SK-N-SH treated with all-trans-retinoic acid at 6 μM for 48 hours (cell line): ENCODE measurements at regions not wholly inside any gene's neighbourhood (a gene's known extent, or its start where the extent isn't known, plus 50 kb on each side); places are given as distances from the start of the nearest gene placed in this dataset.

Source experiments
- ATAC-seq: fragments of 200-7000 bp; cut with Tn5 transposase; 3 replicates; pipeline ENCODE4 v1.9.1; 2020; ENCODE audit warnings: mild to moderate bottlenecking, moderate library complexity
- ARNTL ChIP-seq: fragments of 450-650 bp; formaldehyde crosslinking; IDR thresholded peaks from 2 replicates; pipeline ENCODE4 v1.5.0; 2020; ENCODE audit warnings: low read depth, mild to moderate bottlenecking, moderate library complexity, borderline replicate concordance
- BACH2 ChIP-seq: fragments of 250-450 bp; sonication (Bioruptor Pico); IDR thresholded peaks from 2 replicates; pipeline ENCODE4 v1.9.0; 2021; ENCODE audit warnings: mild to moderate bottlenecking, borderline replicate concordance
- CREB5 ChIP-seq: fragments of 250-450 bp; sonication (Bioruptor Pico); IDR thresholded peaks from 2 replicates; pipeline ENCODE4 v1.5.1; 2020; ENCODE audit warnings: low read depth, mild to moderate bottlenecking, moderate library complexity
- CSDC2 ChIP-seq: fragments of 250-450 bp; sonication (Bioruptor Pico); IDR thresholded peaks from 2 replicates; pipeline ENCODE4 v1.5.0; 2020; ENCODE audit warnings: mild to moderate bottlenecking, moderate library complexity
- CSRNP3 ChIP-seq: fragments of 250-450 bp; sonication (Bioruptor Pico); IDR thresholded peaks from 2 replicates; pipeline ENCODE4 v1.5.1; 2021; ENCODE audit warnings: mild to moderate bottlenecking, moderate library complexity
- ESRRG ChIP-seq: fragments of 250-450 bp; sonication (Bioruptor Pico); IDR thresholded peaks from 2 replicates; pipeline ENCODE4 v1.6.1; 2021; ENCODE audit warnings: mild to moderate bottlenecking
- GLIS3 ChIP-seq: fragments of 250-450 bp; sonication (Bioruptor Pico); IDR thresholded peaks from 2 replicates; pipeline ENCODE4 v1.5.0; 2020; ENCODE audit warnings: mild to moderate bottlenecking, moderate library complexity
- ISL1 ChIP-seq: fragments of 250-450 bp; sonication (Bioruptor Pico); IDR thresholded peaks from 2 replicates; pipeline ENCODE4 v2.1.2; 2022; ENCODE audit warnings: mild to moderate bottlenecking, moderate library complexity
- OSR1 ChIP-seq: fragments of 250-450 bp; sonication (Bioruptor Pico); IDR thresholded peaks from 2 replicates; pipeline ENCODE4 v1.8.0; 2022; ENCODE audit warnings: moderate library complexity, mild to moderate bottlenecking, inconsistent platforms
- POU6F1 ChIP-seq: fragments of 250-450 bp; sonication (Bioruptor Pico); IDR thresholded peaks from 2 replicates; pipeline ENCODE4 v1.8.0; 2021; ENCODE audit warnings: low read depth, mild to moderate bottlenecking, moderate library complexity, borderline replicate concordance
- PPARA ChIP-seq: fragments of 250-450 bp; sonication (Bioruptor Pico); IDR thresholded peaks from 2 replicates; pipeline ENCODE4 v1.5.0; 2020; ENCODE audit warnings: mild to moderate bottlenecking, borderline replicate concordance
- RARB ChIP-seq: fragments of 250-450 bp; sonication (Bioruptor Pico); IDR thresholded peaks from 2 replicates; pipeline ENCODE4 v1.8.0; 2021; ENCODE audit warnings: mild to moderate bottlenecking, moderate library complexity
- TCF4 ChIP-seq: fragments of 250-450 bp; sonication (Bioruptor Pico); IDR thresholded peaks from 2 replicates; pipeline ENCODE4 v1.8.0; 2021; ENCODE audit warnings: mild to moderate bottlenecking, moderate library complexity, borderline replicate concordance
- TOX ChIP-seq: fragments of 250-450 bp; sonication (Bioruptor Pico); IDR thresholded peaks from 2 replicates; pipeline ENCODE4 v1.8.0; 2021; ENCODE audit warnings: mild to moderate bottlenecking, moderate library complexity, borderline replicate concordance
- ZC3H10 ChIP-seq: fragments of 250-450 bp; sonication (Bioruptor Pico); IDR thresholded peaks from 2 replicates; pipeline ENCODE4 v1.5.1; 2021; ENCODE audit warnings: mild to moderate bottlenecking, moderate library complexity
- ZFP3 ChIP-seq: fragments of 250-450 bp; sonication (Bioruptor Pico); IDR thresholded peaks from 2 replicates; pipeline ENCODE4 v1.5.0; 2020; ENCODE audit warnings: mild to moderate bottlenecking, moderate library complexity
- ZFP30 ChIP-seq: fragments of 450-650 bp; formaldehyde crosslinking; IDR thresholded peaks from 2 replicates; pipeline ENCODE4 v1.5.0; 2022; ENCODE audit warnings: mild to moderate bottlenecking, moderate library complexity
- ZNF70 ChIP-seq: fragments of 450-650 bp; formaldehyde crosslinking; IDR thresholded peaks from 2 replicates; pipeline ENCODE4 v1.5.0; 2020; ENCODE audit warnings: mild to moderate bottlenecking, moderate library complexity
- ZNF8 ChIP-seq: fragments of 450-650 bp; formaldehyde crosslinking; IDR thresholded peaks from 2 replicates; pipeline ENCODE4 v1.5.0; 2020; ENCODE audit warnings: mild to moderate bottlenecking, moderate library complexity
- TF ChIP-seq, protein P1 (sequence below): fragments of 250-450 bp; sonication (Bioruptor Pico); IDR thresholded peaks from 2 replicates; pipeline ENCODE4 v1.8.0; 2020; ENCODE audit warnings: mild to moderate bottlenecking, moderate library complexity, borderline replicate concordance
- TF ChIP-seq, protein P2 (sequence below): fragments of 250-450 bp; sonication (Bioruptor Pico); IDR thresholded peaks from 2 replicates; pipeline ENCODE4 v1.5.0; 2020; ENCODE audit warnings: mild to moderate bottlenecking, moderate library complexity

DNA sequence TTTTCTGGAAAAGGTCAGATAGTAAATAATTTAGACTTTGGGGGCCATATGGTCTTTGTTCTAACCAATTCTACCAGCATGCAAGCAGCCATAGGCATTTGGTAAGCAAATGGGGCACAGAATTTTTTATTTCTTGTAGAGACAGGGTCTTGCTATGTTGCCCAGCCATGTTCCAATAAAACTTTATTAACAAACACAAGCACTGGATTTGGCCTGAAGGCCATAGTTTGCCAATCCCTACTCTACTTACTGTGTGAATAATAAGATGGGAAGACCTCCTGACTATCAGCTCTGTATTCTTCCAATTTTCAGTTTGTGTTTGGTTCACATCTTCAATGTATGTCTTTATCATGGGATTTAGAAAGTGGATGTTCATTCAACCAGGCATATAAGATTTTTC lies 53.0 kb upstream of the SERP2 start (continued):
- TF ChIP-seq CSRNP3 (CRISPR knock-in tag) = no peak
- no peak for TF ChIP-seq ARNTL (CRISPR knock-in tag)

- no peak for ATAC-seq
- TF ChIP-seq CSRNP3 (CRISPR knock-in tag) (no peak), ESRRG (CRISPR knock-in tag) (no peak), ZNF8 (no peak), ISL1 (no peak), ARNTL (CRISPR knock-in tag) (no peak)
- TF ChIP-seq, protein P1, sequence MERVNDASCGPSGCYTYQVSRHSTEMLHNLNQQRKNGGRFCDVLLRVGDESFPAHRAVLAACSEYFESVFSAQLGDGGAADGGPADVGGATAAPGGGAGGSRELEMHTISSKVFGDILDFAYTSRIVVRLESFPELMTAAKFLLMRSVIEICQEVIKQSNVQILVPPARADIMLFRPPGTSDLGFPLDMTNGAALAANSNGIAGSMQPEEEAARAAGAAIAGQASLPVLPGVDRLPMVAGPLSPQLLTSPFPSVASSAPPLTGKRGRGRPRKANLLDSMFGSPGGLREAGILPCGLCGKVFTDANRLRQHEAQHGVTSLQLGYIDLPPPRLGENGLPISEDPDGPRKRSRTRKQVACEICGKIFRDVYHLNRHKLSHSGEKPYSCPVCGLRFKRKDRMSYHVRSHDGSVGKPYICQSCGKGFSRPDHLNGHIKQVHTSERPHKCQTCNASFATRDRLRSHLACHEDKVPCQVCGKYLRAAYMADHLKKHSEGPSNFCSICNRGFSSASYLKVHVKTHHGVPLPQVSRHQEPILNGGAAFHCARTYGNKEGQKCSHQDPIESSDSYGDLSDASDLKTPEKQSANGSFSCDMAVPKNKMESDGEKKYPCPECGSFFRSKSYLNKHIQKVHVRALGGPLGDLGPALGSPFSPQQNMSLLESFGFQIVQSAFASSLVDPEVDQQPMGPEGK (CRISPR knock-in tag) = no peak
- TF ChIP-seq, protein P2, sequence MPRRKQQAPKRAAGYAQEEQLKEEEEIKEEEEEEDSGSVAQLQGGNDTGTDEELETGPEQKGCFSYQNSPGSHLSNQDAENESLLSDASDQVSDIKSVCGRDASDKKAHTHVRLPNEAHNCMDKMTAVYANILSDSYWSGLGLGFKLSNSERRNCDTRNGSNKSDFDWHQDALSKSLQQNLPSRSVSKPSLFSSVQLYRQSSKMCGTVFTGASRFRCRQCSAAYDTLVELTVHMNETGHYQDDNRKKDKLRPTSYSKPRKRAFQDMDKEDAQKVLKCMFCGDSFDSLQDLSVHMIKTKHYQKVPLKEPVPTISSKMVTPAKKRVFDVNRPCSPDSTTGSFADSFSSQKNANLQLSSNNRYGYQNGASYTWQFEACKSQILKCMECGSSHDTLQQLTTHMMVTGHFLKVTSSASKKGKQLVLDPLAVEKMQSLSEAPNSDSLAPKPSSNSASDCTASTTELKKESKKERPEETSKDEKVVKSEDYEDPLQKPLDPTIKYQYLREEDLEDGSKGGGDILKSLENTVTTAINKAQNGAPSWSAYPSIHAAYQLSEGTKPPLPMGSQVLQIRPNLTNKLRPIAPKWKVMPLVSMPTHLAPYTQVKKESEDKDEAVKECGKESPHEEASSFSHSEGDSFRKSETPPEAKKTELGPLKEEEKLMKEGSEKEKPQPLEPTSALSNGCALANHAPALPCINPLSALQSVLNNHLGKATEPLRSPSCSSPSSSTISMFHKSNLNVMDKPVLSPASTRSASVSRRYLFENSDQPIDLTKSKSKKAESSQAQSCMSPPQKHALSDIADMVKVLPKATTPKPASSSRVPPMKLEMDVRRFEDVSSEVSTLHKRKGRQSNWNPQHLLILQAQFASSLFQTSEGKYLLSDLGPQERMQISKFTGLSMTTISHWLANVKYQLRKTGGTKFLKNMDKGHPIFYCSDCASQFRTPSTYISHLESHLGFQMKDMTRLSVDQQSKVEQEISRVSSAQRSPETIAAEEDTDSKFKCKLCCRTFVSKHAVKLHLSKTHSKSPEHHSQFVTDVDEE (CRISPR knock-in tag) = no peak
These were observed 51.7 kb upstream of the SERP2 start for GRCh38 chr13:44321961-44322360.

GRCh38 chr13:44322928-44323327 lies 50.7 kb upstream of the SERP2 start:
- ATAC-seq = no peak
- TF ChIP-seq PPARA (CRISPR knock-in tag) (no peak), POU6F1 (CRISPR knock-in tag) (no peak), TOX (CRISPR knock-in tag) (no peak), BACH2 (CRISPR knock-in tag) (no peak), TCF4 (CRISPR knock-in tag) (no peak), ISL1 (no peak), ZNF8 (no peak), ZFP3 (no peak), CREB5 (no peak), RARB (no peak), ARNTL (CRISPR knock-in tag) (no peak), GLIS3 (no peak), ZC3H10 (CRISPR knock-in tag) (no peak), ESRRG (CRISPR knock-in tag) (no peak), OSR1 (CRISPR knock-in tag) (no peak), CSDC2 (CRISPR knock-in tag) (no peak), ZNF70 (CRISPR knock-in tag) (no peak), ZFP30 (no peak)
- TF ChIP-seq, protein P2 (CRISPR knock-in tag) = no peak
- TF ChIP-seq, protein P1 (CRISPR knock-in tag) = no peak
